ENCODE measurements at regions not wholly inside any gene's neighbourhood (a gene's known extent, or its start where the extent isn't known, plus 50 kb on each side); places are given as distances from the start of the nearest gene placed in this dataset.

GRCh38 chr3:144413068-144413467 is 441.4 kb downstream of the DIPK2A start:
- Histone ChIP-seq H3K36me3 (ENCODE audit: insufficient read depth, low read length) (no peaks in the 10 kb centered on the region), H3K27ac (ENCODE audit: low read length) (no peak overlapping the region), H2AFZ (ENCODE audit: low read depth, low read length) (no peak overlapping the region), H4K20me1 (ENCODE audit: insufficient read depth) (no peaks in the 10 kb centered on the region), H3K9me3 (ENCODE audit: low read length) (no peaks in the 10 kb centered on the region), H3K79me2 (replicated peaks; ENCODE audit: insufficient read depth, low read length) (no peaks in the 10 kb centered on the region), H3K4me3 (ENCODE audit: low read length) (no peak overlapping the region), H3F3A (ENCODE audit: insufficient read depth, low read length, poor library complexity, severe bottlenecking) (no peaks in the 10 kb centered on the region), H3K4me2 (ENCODE audit: low read length) (no peak overlapping the region), H3K9me2 (ENCODE audit: insufficient read depth, low read length) (no peaks in the 10 kb centered on the region), H3K27me3 (ENCODE audit: insufficient read depth, low read depth, low read length) (no peaks in the 10 kb centered on the region), H3K9ac (ENCODE audit: low read length) (no peak overlapping the region)
- TF ChIP-seq EZH2 (IDR thresholded peaks at IDR 0.05; ENCODE audit: borderline replicate concordance, insufficient read depth, low read length, poor library complexity, severe bottlenecking), result no peak
- TF ChIP-seq RAD21 (conservative IDR thresholded peaks at IDR 0.05), result no peak
- TF ChIP-seq TAF1 (IDR thresholded peaks at IDR 0.05; ENCODE audit: low read depth), result no peak
- no peak for TF ChIP-seq CTCF (IDR thresholded peaks at IDR 0.05; ENCODE audit: poor library complexity, severe bottlenecking)
- no peak for TF ChIP-seq POLR2AphosphoS5 (IDR thresholded peaks at IDR 0.05)

GRCh38 chr3:144415492-144415891 is 443.9 kb downstream of the DIPK2A start:
- no peaks in the 10 kb centered on the region for H3K79me2 ChIP-seq (replicated peaks; ENCODE audit: insufficient read depth, low read length)
- H3K9me3 ChIP-seq (ENCODE audit: low read length), result no peaks in the 10 kb centered on the region
- no peak overlapping the region for H3K9ac ChIP-seq (ENCODE audit: low read length)
- no peaks in the 10 kb centered on the region for H3K27me3 ChIP-seq (ENCODE audit: insufficient read depth, low read depth, low read length)
- H3F3A ChIP-seq (ENCODE audit: insufficient read depth, low read length, poor library complexity, severe bottlenecking), result no peaks in the 10 kb centered on the region
- no peak overlapping the region for H3K27ac ChIP-seq (ENCODE audit: low read length)
- no peaks in the 10 kb centered on the region for H4K20me1 ChIP-seq (ENCODE audit: insufficient read depth)
- no peak overlapping the region for H3K4me2 ChIP-seq (ENCODE audit: low read length)
- H3K36me3 ChIP-seq (ENCODE audit: insufficient read depth, low read length), result no peaks in the 10 kb centered on the region
- TF ChIP-seq REST (IDR thresholded peaks at IDR 0.05; ENCODE audit: borderline replicate concordance) (no peak), EZH2 (IDR thresholded peaks at IDR 0.05; ENCODE audit: borderline replicate concordance, insufficient read depth, low read length, poor library complexity, severe bottlenecking) (no peak), TAF1 (IDR thresholded peaks at IDR 0.05; ENCODE audit: low read depth) (no peak), CTCF (IDR thresholded peaks at IDR 0.05; ENCODE audit: poor library complexity, severe bottlenecking) (no peak), MXI1 (conservative IDR thresholded peaks at IDR 0.05; ENCODE audit: poor library complexity, severe bottlenecking) (no peak), RAD21 (conservative IDR thresholded peaks at IDR 0.05) (no peak), EP300 (conservative IDR thresholded peaks at IDR 0.05; ENCODE audit: poor library complexity, severe bottlenecking) (no peak), POLR2AphosphoS5 (IDR thresholded peaks at IDR 0.05) (no peak), SMC3 (conservative IDR thresholded peaks at IDR 0.05; ENCODE audit: poor library complexity) (no peak)
- H3K9me2 ChIP-seq (ENCODE audit: insufficient read depth, low read length), result no peaks in the 10 kb centered on the region
- H3K4me3 ChIP-seq (ENCODE audit: low read length), result no peak overlapping the region
- H2AFZ ChIP-seq (ENCODE audit: low read depth, low read length), result no peak overlapping the region
